ENCODE measurements at regions not wholly inside any gene's neighbourhood (a gene's known extent, or its start where the extent isn't known, plus 50 kb on each side); places are given as distances from the start of the nearest gene placed in this dataset.

- H3K9me3 ChIP-seq = no peaks in the 10 kb centered on the region
- TF ChIP-seq POLR2A (IDR thresholded peaks at IDR 0.05) (no peak), EP300 (IDR thresholded peaks at IDR 0.05) (no peak), CTCF (IDR thresholded peaks at IDR 0.05) (no peak), POLR2AphosphoS5 (IDR thresholded peaks at IDR 0.05) (no peak)
- WGBS, 5 donors = 72 to 87% (median 83%) methylated on average over 17 to 18 of the region's 18 CpGs
- peak overlapping the region in 2 of 5 donors; percentile 22 to 25 for H3K27ac ChIP-seq
- no peak overlapping the region for H3K4me3 ChIP-seq
- H3K36me3 ChIP-seq = no peaks in the 10 kb centered on the region
- peaks cover 7 to 25% (median 15%) of the 10 kb centered on the region in 4 donors for H3K4me1 ChIP-seq
- no peak for DNase-seq
- no peaks in the 10 kb centered on the region for H3K27me3 ChIP-seq
- intact Hi-C loops (cut with DNase I; ENCODE audit: low total_unique reads) = no loop called here
These were observed 91.2 kb downstream of the GLI2 start for GRCh38 chr2:120826716-120827410.

- Histone ChIP-seq H3K4me1 (peaks cover 7 to 25% (median 15%) of the 10 kb centered on the region in 4 donors), H3K27ac (no peak overlapping the region), H3K9me3 (no peaks in the 10 kb centered on the region), H3K4me3 (no peak overlapping the region), H3K36me3 (no peaks in the 10 kb centered on the region), H3K27me3 (no peaks in the 10 kb centered on the region)
- 88 to 93% (median 91%) methylated on average over 10 of the region's 10 CpGs for WGBS, 5 donors
- TF ChIP-seq CTCF (IDR thresholded peaks at IDR 0.05) (no peak), EP300 (IDR thresholded peaks at IDR 0.05) (no peak), POLR2AphosphoS5 (IDR thresholded peaks at IDR 0.05) (no peak), POLR2A (IDR thresholded peaks at IDR 0.05) (no peak)
- DNase-seq = no peak
- intact Hi-C loops (cut with DNase I; ENCODE audit: low total_unique reads) = no loop called here
These were observed 92.4 kb downstream of the GLI2 start for GRCh38 chr2:120828066-120828465.

GRCh38 chr2:120828829-120829632 lies 93.4 kb downstream of the GLI2 start:
- intact Hi-C loops (cut with DNase I; ENCODE audit: low total_unique reads) = no loop called here
- Histone ChIP-seq H3K4me1 (peaks cover 7 to 25% (median 15%) of the 10 kb centered on the region in 4 donors), H3K9me3 (no peaks in the 10 kb centered on the region), H3K27me3 (no peaks in the 10 kb centered on the region), H3K4me3 (no peak overlapping the region), H3K27ac (no peak overlapping the region), H3K36me3 (no peaks in the 10 kb centered on the region)
- TF ChIP-seq CTCF (IDR thresholded peaks at IDR 0.05) (no peak), EP300 (IDR thresholded peaks at IDR 0.05) (no peak), POLR2A (IDR thresholded peaks at IDR 0.05) (no peak), POLR2AphosphoS5 (IDR thresholded peaks at IDR 0.05) (no peak)
- 88 to 92% (median 91%) methylated on average over 14 of the region's 14 CpGs for WGBS, 5 donors
- no peak for DNase-seq

GRCh38 chr2:120829633-120830025 lies 94.0 kb downstream of the GLI2 start:
- no peaks in the 10 kb centered on the region for H3K27me3 ChIP-seq
- H3K27ac ChIP-seq = no peak overlapping the region
- no peak for TF ChIP-seq POLR2AphosphoS5 (IDR thresholded peaks at IDR 0.05)
- no peak for TF ChIP-seq POLR2A (IDR thresholded peaks at IDR 0.05)
- TF ChIP-seq EP300 (IDR thresholded peaks at IDR 0.05) = no peak
- TF ChIP-seq CTCF (IDR thresholded peaks at IDR 0.05) = no peak
- no peaks in the 10 kb centered on the region for H3K36me3 ChIP-seq
- no peak overlapping the region for H3K4me3 ChIP-seq
- H3K4me1 ChIP-seq = peaks cover 7 to 25% (median 15%) of the 10 kb centered on the region in 4 donors
- intact Hi-C loops (cut with DNase I; ENCODE audit: low total_unique reads) = no loop called here
- 85 to 90% (median 88%) methylated on average over 6 of the region's 6 CpGs for WGBS, 5 donors
- no peak for DNase-seq
- no peaks in the 10 kb centered on the region for H3K9me3 ChIP-seq

All from stomach (tissue), 8 donors.